ENCODE measurements at regions not wholly inside any gene's neighbourhood (a gene's known extent, or its start where the extent isn't known, plus 50 kb on each side); places are given as distances from the start of the nearest gene placed in this dataset.
"Not testable (repeated sequence)": the region's sequence is repeated elsewhere in the genome, so short reads cannot be mapped to it uniquely, and the experiment has no call there.

GRCh38 chr4:119955256-119955655, 111.4 kb downstream of the MAD2L1 start:
- in situ Hi-C loops (cut with MboI; ENCODE audit: low sequenced_read_pairs) = no loop called here
- Histone ChIP-seq H3K4me3 (no peak overlapping the region), H3K9me3 (no peaks in the 10 kb centered on the region), H3K36me3 (replicated peaks) (no peaks in the 10 kb centered on the region), H3K4me1 (no peaks in the 10 kb centered on the region), H3K27me3 (ENCODE audit: low read depth) (no peaks in the 10 kb centered on the region)
- no peak for DNase-seq (ENCODE audit: low spot score in 2 of 2)

- H3K27me3 ChIP-seq (ENCODE audit: low read depth); DNase-seq (ENCODE audit: low spot score in 2 of 2); H3K4me1 ChIP-seq; H3K9me3 ChIP-seq; H3K36me3 ChIP-seq (replicated peaks); H3K4me3 ChIP-seq; in situ Hi-C loops (cut with MboI; ENCODE audit: low sequenced_read_pairs): not testable (repeated sequence)
Observed at GRCh38 chr4:119954487-119954886, 112.2 kb downstream of the MAD2L1 start.

GRCh38 chr4:119946359-119946758, 120.3 kb downstream of the MAD2L1 start:
- Histone ChIP-seq H3K36me3 (replicated peaks) (no peaks in the 10 kb centered on the region), H3K9me3 (no peaks in the 10 kb centered on the region), H3K4me3 (no peak overlapping the region), H3K4me1 (no peaks in the 10 kb centered on the region), H3K27me3 (ENCODE audit: low read depth) (no peaks in the 10 kb centered on the region)
- in situ Hi-C loops (cut with MboI; ENCODE audit: low sequenced_read_pairs) = no loop called here
- DNase-seq (ENCODE audit: low spot score in 2 of 2) = no peak

- H3K9me3 ChIP-seq = no peaks in the 10 kb centered on the region
- no peak overlapping the region for H3K4me3 ChIP-seq
- H3K36me3 ChIP-seq (replicated peaks) = no peaks in the 10 kb centered on the region
- in situ Hi-C loops (cut with MboI; ENCODE audit: low sequenced_read_pairs) = no loop called here
- H3K27me3 ChIP-seq (ENCODE audit: low read depth) = no peaks in the 10 kb centered on the region
- H3K4me1 ChIP-seq = no peaks in the 10 kb centered on the region
- no peak for DNase-seq (ENCODE audit: low spot score in 2 of 2)
Observed at GRCh38 chr4:119942806-119943205, 123.8 kb downstream of the MAD2L1 start.

- in situ Hi-C loops (cut with MboI; ENCODE audit: low sequenced_read_pairs) = no loop called here
- Histone ChIP-seq H3K4me3 (no peak overlapping the region), H3K9me3 (no peaks in the 10 kb centered on the region), H3K36me3 (replicated peaks) (no peaks in the 10 kb centered on the region), H3K4me1 (no peaks in the 10 kb centered on the region), H3K27me3 (ENCODE audit: low read depth) (no peaks in the 10 kb centered on the region)
- no peak for DNase-seq (ENCODE audit: low spot score in 2 of 2)
Observed at GRCh38 chr4:119940557-119940956, 126.1 kb downstream of the MAD2L1 start.

- Histone ChIP-seq H3K36me3 (replicated peaks) (no peaks in the 10 kb centered on the region), H3K9me3 (no peaks in the 10 kb centered on the region), H3K27me3 (ENCODE audit: low read depth) (no peaks in the 10 kb centered on the region), H3K4me3 (no peak overlapping the region), H3K4me1 (no peaks in the 10 kb centered on the region)
- in situ Hi-C loops (cut with MboI; ENCODE audit: low sequenced_read_pairs) = no loop called here
- no peak for DNase-seq (ENCODE audit: low spot score in 2 of 2)
Observed at GRCh38 chr4:119939071-119939995, 127.3 kb downstream of the MAD2L1 start.

GRCh38 chr4:119937746-119938145, 128.9 kb downstream of the MAD2L1 start:
- DNase-seq (ENCODE audit: low spot score in 2 of 2) = no peak
- Histone ChIP-seq H3K36me3 (replicated peaks) (no peaks in the 10 kb centered on the region), H3K27me3 (ENCODE audit: low read depth) (no peaks in the 10 kb centered on the region), H3K9me3 (no peaks in the 10 kb centered on the region), H3K4me3 (no peak overlapping the region), H3K4me1 (no peaks in the 10 kb centered on the region)
- in situ Hi-C loops (cut with MboI; ENCODE audit: low sequenced_read_pairs) = no loop called here

- in situ Hi-C loops (cut with MboI; ENCODE audit: low sequenced_read_pairs) = no loop called here
- H3K27me3 ChIP-seq (ENCODE audit: low read depth) = no peaks in the 10 kb centered on the region
- no peaks in the 10 kb centered on the region for H3K9me3 ChIP-seq
- H3K4me1 ChIP-seq = no peaks in the 10 kb centered on the region
- DNase-seq (ENCODE audit: low spot score in 2 of 2) = no peak
- no peaks in the 10 kb centered on the region for H3K36me3 ChIP-seq (replicated peaks)
- no peak overlapping the region for H3K4me3 ChIP-seq
Observed at GRCh38 chr4:119933606-119934005, 133.0 kb downstream of the MAD2L1 start.

GRCh38 chr4:119932277-119932676, 134.4 kb downstream of the MAD2L1 start:
- no peak overlapping the region for H3K4me3 ChIP-seq
- H3K36me3 ChIP-seq (replicated peaks) = no peaks in the 10 kb centered on the region
- no peak for DNase-seq (ENCODE audit: low spot score in 2 of 2)
- in situ Hi-C loops (cut with MboI; ENCODE audit: low sequenced_read_pairs) = no loop called here
- no peaks in the 10 kb centered on the region for H3K27me3 ChIP-seq (ENCODE audit: low read depth)
- H3K4me1 ChIP-seq = no peaks in the 10 kb centered on the region
- H3K9me3 ChIP-seq = no peaks in the 10 kb centered on the region

- DNase-seq (ENCODE audit: low spot score in 2 of 2) = no peak
- Histone ChIP-seq H3K4me3 (no peak overlapping the region), H3K36me3 (replicated peaks) (no peaks in the 10 kb centered on the region), H3K9me3 (no peaks in the 10 kb centered on the region), H3K27me3 (ENCODE audit: low read depth) (no peaks in the 10 kb centered on the region), H3K4me1 (no peaks in the 10 kb centered on the region)
- in situ Hi-C loops (cut with MboI; ENCODE audit: low sequenced_read_pairs) = no loop called here
Observed at GRCh38 chr4:119930546-119930945, 136.1 kb downstream of the MAD2L1 start.

- no peak for DNase-seq (ENCODE audit: low spot score in 2 of 2)
- H3K4me3 ChIP-seq = no peak overlapping the region
- no peaks in the 10 kb centered on the region; the same call in 1 of the 2 replicates for H3K9me3 ChIP-seq
- no peaks in the 10 kb centered on the region for H3K27me3 ChIP-seq (ENCODE audit: low read depth)
- no peaks in the 10 kb centered on the region for H3K4me1 ChIP-seq
- in situ Hi-C loops (cut with MboI; ENCODE audit: low sequenced_read_pairs) = no loop called here
- no peaks in the 10 kb centered on the region; the same call in 1 of the 2 replicates for H3K36me3 ChIP-seq (replicated peaks)
Observed at GRCh38 chr4:119921830-119922229, 144.8 kb downstream of the MAD2L1 start.

- no peaks in the 10 kb centered on the region for H3K9me3 ChIP-seq
- DNase-seq (ENCODE audit: low spot score in 2 of 2) = no peak
- in situ Hi-C loops (cut with MboI; ENCODE audit: low sequenced_read_pairs) = no loop called here
- H3K36me3 ChIP-seq (replicated peaks) = no peaks in the 10 kb centered on the region
- no peaks in the 10 kb centered on the region for H3K27me3 ChIP-seq (ENCODE audit: low read depth)
- no peak overlapping the region for H3K4me3 ChIP-seq
- no peaks in the 10 kb centered on the region for H3K4me1 ChIP-seq
Observed at GRCh38 chr4:119906277-119906676, 160.4 kb downstream of the MAD2L1 start.

GRCh38 chr4:119898211-119898610, 168.4 kb downstream of the MAD2L1 start:
- H3K4me3 ChIP-seq = no peak overlapping the region
- no peak for DNase-seq (ENCODE audit: low spot score in 2 of 2)
- H3K4me1 ChIP-seq = no peaks in the 10 kb centered on the region
- in situ Hi-C loops (cut with MboI; ENCODE audit: low sequenced_read_pairs) = no loop called here
- no peaks in the 10 kb centered on the region; the same call in 1 of the 2 replicates for H3K27me3 ChIP-seq (ENCODE audit: low read depth)
- H3K36me3 ChIP-seq (replicated peaks) = no peaks in the 10 kb centered on the region
- no peaks in the 10 kb centered on the region for H3K9me3 ChIP-seq

- in situ Hi-C loops (cut with MboI; ENCODE audit: low sequenced_read_pairs) = no loop called here
- Histone ChIP-seq H3K4me1 (no peaks in the 10 kb centered on the region), H3K4me3 (no peak overlapping the region), H3K9me3 (no peaks in the 10 kb centered on the region), H3K27me3 (ENCODE audit: low read depth) (no peaks in the 10 kb centered on the region; the same call in 1 of the 2 replicates), H3K36me3 (replicated peaks) (no peaks in the 10 kb centered on the region)
- DNase-seq (ENCODE audit: low spot score in 2 of 2) = no peak
Observed at GRCh38 chr4:119897260-119897659, 169.4 kb downstream of the MAD2L1 start.
